A172 (cell line): ENCODE measurements at regions not wholly inside any gene's neighbourhood (a gene's known extent, or its start where the extent isn't known, plus 50 kb on each side); places are given as distances from the start of the nearest gene placed in this dataset.

Experiments used
- DNase-seq: peaks from one replicate; pipeline ENCODE4 v3.0.0-alpha.2; 2015; ENCODE audit warnings: low spot score

DNA sequence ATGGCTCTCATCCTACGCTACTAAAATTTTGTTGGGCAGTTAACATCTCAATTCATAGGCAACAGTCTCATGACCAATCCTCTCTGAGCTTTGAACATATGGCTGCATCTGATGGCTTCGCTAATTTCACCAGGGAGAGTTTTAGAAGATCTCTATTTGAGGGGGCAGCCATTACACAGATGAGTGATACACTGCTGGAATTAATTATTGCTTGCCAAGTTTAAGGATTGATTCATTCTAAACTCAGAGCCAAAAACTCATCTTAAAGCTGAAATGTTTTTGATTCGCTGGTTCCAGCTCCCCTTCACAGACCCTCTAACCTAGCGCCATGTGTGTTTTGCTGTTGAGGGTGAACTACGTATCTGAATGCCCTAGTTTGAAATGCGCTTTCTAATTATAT lies 519.9 kb upstream of the WWC1 start:
- DNase-seq: no peak

- no peak for DNase-seq
Measured at GRCh38 chr5:167773668-167774301, 517.7 kb upstream of the WWC1 start.

DNA sequence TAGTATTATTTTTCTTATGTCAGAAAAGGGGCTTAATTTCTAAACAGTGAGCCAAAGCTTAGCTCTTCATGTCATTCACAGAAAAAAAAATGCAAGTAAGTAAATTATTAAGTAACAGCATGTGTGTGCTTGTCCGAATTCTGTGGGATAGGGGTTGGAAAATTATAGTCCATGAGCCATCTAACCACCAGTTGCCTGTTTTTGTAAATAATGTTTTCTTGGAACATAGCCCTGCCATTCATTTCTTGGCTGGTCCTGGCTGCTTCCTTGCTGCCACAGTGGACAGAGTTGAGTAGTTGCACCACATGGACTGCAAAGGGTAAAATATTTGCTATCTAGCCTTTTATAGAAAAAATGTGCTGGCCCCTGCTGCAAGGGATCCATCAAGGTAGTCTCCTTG lies 513.7 kb upstream of the WWC1 start:
- DNase-seq: no peak

DNA sequence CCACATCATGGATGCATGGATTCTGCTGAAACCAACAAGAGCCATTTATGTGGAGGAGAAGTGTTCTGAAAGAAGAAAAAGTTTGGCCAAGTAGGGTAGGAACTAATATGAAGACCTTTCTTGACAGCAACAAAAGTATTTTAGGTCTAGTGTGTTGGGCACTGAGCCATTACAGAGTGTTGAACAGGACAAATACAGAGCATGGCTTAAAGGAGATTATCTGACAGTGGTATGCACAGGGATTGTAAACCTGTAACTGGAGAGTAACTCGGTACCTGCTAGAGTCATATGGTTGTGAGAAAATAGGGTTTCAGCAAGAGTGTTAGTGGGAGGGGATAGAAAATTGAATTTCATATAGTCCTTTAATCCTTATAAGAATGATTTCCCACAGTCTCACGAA lies 513.2 kb upstream of the WWC1 start:
- DNase-seq: no peak

- DNase-seq: no peak
Measured at GRCh38 chr5:167779644-167780043, 511.8 kb upstream of the WWC1 start.

GRCh38 chr5:167780177-167780576 lies 511.3 kb upstream of the WWC1 start:
- DNase-seq: no peak

GRCh38 chr5:167783145-167783817 lies 508.2 kb upstream of the WWC1 start:
- no peak for DNase-seq

DNA sequence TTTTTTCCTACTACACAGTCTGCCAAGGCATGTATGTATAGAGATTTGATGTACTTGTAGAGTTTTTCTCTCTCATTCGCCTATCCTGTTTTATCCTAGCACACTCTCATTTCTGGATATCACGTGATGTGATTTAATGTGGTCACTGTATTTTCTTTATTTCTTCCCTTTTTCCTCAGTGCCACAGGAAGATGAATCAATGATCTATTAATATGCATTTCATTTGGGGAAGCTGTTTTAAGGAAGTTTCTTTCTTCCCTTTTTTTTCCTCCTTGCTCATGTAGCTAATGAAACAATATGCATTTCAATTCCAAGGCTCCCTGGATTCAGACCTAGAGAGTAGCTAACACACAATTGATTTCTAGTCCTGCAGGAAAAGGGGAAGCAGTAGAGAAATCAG lies 506.3 kb upstream of the WWC1 start:
- DNase-seq: no peak

DNA sequence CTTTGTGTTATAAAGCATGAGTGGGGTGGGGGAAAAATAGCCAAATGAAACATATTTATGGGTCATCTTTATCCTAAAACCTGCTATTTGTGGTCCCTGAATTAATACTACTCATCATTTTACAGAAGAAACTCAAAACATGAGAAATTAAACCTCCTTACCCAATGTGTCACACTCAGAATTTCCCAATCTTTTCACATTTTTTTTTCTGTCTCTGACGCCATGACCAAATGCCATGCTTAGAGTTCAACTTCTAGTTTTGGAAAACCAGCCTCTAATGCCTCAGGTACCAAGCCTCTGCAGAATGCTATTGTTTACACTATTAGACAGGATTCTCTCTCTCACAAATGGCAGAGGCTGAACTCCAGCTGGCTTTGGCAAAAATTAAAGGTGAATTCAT lies 505.5 kb upstream of the WWC1 start:
- DNase-seq: no peak

DNA sequence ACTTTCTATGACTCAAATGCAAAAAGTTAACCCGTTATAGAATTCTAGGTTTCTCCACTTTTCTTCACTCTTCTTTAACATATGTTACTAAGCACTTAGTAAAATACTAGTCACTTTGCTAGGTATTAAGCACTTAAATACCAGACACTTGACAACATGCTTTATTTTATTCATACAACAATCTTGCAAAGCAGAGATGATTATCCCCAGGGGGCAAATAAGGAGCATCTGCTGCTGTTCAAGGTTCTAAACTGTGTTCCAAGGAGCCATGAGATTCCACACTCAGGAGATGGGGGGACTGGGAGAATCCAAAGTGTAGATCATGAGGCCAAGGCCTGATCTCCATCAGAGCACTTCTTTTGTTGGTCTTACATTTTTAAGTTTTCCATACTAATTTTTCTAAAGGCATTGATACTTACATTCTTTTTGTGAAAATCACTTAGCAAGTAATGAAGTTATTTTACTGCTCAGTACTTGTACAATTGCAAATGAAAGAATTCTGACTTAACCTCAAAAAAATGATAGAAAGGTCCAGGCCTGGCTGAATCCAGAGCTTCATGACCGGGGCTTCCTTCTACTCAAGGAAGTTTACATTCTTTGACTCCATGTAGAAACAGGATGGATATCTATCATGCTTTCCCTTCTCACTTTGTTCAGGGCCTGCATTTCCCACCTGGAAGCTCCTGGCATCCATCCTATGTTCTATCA lies 504.4 kb upstream of the WWC1 start:
- no peak for DNase-seq

DNA sequence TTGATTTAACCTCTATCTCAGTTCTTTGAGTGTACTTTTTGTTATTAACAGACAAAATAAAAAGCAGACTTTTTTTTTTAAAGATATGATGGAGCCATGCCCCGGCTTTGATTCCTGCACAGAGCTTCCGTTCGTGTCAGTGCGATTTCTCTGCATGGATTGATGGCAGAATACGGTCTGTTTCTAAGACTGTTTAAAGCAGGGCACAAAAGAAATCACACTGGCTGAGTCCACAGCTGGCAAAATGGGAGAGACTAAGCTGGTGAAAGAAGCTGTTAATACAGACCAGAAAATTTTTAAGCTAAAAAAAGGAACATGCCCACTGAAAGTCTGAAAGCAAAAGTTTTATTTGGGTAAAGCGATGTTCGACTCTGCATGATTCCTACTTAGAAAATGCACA lies 501.4 kb upstream of the WWC1 start:
- DNase-seq: no peak

DNA sequence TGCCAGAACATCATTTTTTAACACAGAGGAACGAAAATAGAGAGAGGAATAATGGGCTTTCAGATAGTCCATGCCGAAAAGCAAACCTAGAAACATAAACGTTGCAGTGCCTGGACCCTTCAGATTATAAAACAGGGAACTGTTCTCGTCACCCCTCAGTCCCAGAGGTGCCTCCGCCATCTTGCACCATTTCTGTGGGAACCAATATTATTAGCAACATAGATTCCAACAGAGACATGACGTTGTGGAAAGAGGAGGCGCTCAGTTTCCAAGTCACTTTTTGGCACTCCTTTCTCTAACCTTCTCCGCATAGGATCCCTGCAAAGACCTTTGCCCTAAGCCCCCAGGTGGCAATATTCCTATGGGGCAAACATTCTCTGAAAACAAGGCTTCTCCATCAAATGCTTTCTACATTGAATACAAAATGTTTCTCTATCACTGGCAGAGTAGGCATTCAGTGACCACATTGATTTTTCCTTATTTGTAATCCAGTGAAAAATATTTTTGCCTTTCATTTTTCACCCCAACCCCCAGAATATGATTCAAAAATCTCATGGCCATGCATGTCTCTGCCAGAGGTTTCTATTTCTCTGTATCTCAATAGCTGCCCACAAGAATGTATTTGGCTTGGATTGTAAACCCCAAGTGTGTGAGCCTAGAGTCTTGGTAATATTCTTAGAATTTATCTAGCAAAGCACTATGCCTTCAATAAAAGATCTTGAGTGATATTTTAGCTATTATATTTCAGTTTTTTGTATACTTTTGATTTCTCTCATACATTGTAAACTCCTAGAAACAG lies 500.8 kb upstream of the WWC1 start:
- DNase-seq: no peak

GRCh38 chr5:167792514-167792913 lies 498.9 kb upstream of the WWC1 start:
- DNase-seq: no peak

GRCh38 chr5:167793700-167794099 lies 497.7 kb upstream of the WWC1 start:
- DNase-seq: no peak

DNA sequence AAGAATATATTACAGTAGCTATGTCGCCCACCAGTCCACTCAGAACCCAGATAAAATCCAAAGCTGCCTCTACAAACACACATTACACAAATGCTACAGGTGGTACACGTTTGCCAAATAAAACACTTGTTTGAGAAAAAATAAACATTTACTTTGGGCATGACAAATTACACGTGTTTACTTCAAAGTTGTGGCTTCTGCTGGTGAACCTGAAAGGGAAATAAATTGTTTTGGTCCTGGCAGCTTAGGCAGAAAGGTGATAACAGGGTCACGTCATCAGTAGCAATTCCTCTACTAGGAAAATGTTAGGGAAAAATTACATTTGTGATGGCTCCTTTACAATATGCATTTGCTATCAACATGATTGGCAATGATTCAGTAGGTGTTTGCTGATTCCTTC lies 497.3 kb upstream of the WWC1 start:
- no peak for DNase-seq

GRCh38 chr5:167796672-167797071 lies 494.8 kb upstream of the WWC1 start:
- no peak for DNase-seq

- no peak for DNase-seq
Measured at GRCh38 chr5:167797933-167798332, 493.5 kb upstream of the WWC1 start.

DNA sequence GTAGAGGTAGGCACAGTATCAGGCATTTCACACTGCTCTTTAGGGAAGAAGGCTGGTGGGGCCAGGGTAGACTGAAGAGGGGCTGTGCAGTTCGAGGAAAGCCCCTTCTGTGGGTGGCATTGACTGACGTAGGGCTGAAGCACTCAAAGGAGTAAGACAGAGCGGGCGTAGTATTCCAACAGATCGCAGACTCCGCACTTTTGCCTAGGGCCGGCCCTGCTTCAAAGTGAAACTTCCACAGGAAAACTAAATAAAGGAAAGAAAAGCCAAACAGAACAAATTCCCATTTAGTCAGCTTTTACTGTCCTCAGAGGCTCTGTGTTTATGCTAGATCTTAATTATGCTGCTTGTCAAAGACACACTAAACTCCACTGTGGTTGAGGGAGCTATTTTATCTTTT lies 493.0 kb upstream of the WWC1 start:
- no peak for DNase-seq

- no peak for DNase-seq
Measured at GRCh38 chr5:167800427-167800826, 491.0 kb upstream of the WWC1 start.

- DNase-seq: no peak
Measured at GRCh38 chr5:167801999-167802398, 489.4 kb upstream of the WWC1 start.

GRCh38 chr5:167802755-167803431 lies 488.6 kb upstream of the WWC1 start:
- peak; percentile 38 for DNase-seq
